A549 (cell line): ENCODE measurements at regions not wholly inside any gene's neighbourhood (a gene's known extent, or its start where the extent isn't known, plus 50 kb on each side); places are given as distances from the start of the nearest gene placed in this dataset.

Experiments
- EP300 ChIP-seq, 2 experiments: fragments of >200 bp; sonication (Bioruptor Twin); formaldehyde crosslinking; IDR thresholded peaks; 2 replicates in 1 of 2; 3 replicates in 1 of 2; pipeline ENCODE4 v1.6.1; 2016 to 2017
- HES2 ChIP-seq: fragments of >200 bp; sonication (Bioruptor Twin); formaldehyde crosslinking; IDR thresholded peaks from 2 replicates; pipeline ENCODE4 v1.6.1; 2016
- POLR2A ChIP-seq: IDR thresholded peaks from 2 replicates; pipeline ENCODE4 v1.6.1; 2012; ENCODE audit warnings: mild to moderate bottlenecking, low read length
- RAD21 ChIP-seq, 2 experiments: fragments of >200 bp in 1 of 2; sonication (Bioruptor Twin) in 1 of 2; formaldehyde crosslinking in 1 of 2; IDR thresholded peaks in 1 of 2; conservative IDR thresholded peaks in 1 of 2; 2 replicates in 1 of 2; 3 replicates in 1 of 2; pipeline ENCODE4 v1.6.1; 2012 to 2018; ENCODE audit warnings: inconsistent platforms in 1 of 2
- RARB ChIP-seq: fragments of 250-450 bp; sonication (Bioruptor Pico); IDR thresholded peaks from 2 replicates; pipeline ENCODE4 v1.8.0; 2021; ENCODE audit warnings: mild to moderate bottlenecking, moderate library complexity
- TP53 ChIP-seq: fragments of 250-450 bp; sonication (Bioruptor Pico); IDR thresholded peaks from 2 replicates; pipeline ENCODE4 v1.5.0; 2021; ENCODE audit warnings: mild to moderate bottlenecking, moderate library complexity
- USF2 ChIP-seq: fragments of 450-650 bp; IDR thresholded peaks from 2 replicates; pipeline ENCODE4 v1.6.1; 2014; ENCODE audit warnings: antibody characterized with exemption
- TF ChIP-seq, protein P1 (sequence below): fragments of >200 bp; sonication (Bioruptor Twin); formaldehyde crosslinking; IDR thresholded peaks from 3 replicates; pipeline ENCODE4 v1.5.1; 2016

- no peak for TF ChIP-seq USF2
- TF ChIP-seq POLR2A, result no peak
- TF ChIP-seq EP300 (IDR thresholded peaks at IDR 0.05), result no peak
- no peak for TF ChIP-seq RAD21 (conservative IDR thresholded peaks at IDR 0.05 in 1 of 2, IDR thresholded peaks at IDR 0.05 in 1 of 2)
- TF ChIP-seq, protein P1, sequence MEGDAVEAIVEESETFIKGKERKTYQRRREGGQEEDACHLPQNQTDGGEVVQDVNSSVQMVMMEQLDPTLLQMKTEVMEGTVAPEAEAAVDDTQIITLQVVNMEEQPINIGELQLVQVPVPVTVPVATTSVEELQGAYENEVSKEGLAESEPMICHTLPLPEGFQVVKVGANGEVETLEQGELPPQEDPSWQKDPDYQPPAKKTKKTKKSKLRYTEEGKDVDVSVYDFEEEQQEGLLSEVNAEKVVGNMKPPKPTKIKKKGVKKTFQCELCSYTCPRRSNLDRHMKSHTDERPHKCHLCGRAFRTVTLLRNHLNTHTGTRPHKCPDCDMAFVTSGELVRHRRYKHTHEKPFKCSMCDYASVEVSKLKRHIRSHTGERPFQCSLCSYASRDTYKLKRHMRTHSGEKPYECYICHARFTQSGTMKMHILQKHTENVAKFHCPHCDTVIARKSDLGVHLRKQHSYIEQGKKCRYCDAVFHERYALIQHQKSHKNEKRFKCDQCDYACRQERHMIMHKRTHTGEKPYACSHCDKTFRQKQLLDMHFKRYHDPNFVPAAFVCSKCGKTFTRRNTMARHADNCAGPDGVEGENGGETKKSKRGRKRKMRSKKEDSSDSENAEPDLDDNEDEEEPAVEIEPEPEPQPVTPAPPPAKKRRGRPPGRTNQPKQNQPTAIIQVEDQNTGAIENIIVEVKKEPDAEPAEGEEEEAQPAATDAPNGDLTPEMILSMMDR, result no peak
- no peak for TF ChIP-seq RARB (CRISPR knock-in tag)
- TF ChIP-seq HES2, result no peak
- no peak for TF ChIP-seq TP53 (CRISPR knock-in tag)
Measured at GRCh38 chr14:95463171-95463901, 53.1 kb downstream of the SYNE3 start.
